Keratinocyte (primary cell): ENCODE measurements at regions not wholly inside any gene's neighbourhood (a gene's known extent, or its start where the extent isn't known, plus 50 kb on each side); places are given as distances from the start of the nearest gene placed in this dataset.
A peak's percentile ranks its signal among the peaks of the same experiment; 100 is the strongest.
"Not testable (repeated sequence)": the region's sequence is repeated elsewhere in the genome, so short reads cannot be mapped to it uniquely, and the experiment has no call there.

ENCODE experiments used
- DNase-seq: peaks from one replicate; pipeline ENCODE4 v3.0.0-alpha.2; 2011; ENCODE audit warnings: low read depth, missing footprints, low spot score
- FAIRE-seq: peaks from 2 replicates; lab custom pipeline; 2011; peaks lifted over from hg19 to GRCh38; lab: Jason Lieb, UNC
- H2AFZ ChIP-seq: 2 replicates; pipeline ENCODE4 v1.6.0; 2012; ENCODE audit warnings: low read length, control low read depth, inconsistent platforms; ENCODE audit not compliant: control insufficient read depth
- H3K27ac ChIP-seq: 2 replicates; pipeline ENCODE4 v1.5.1; 2011; ENCODE audit warnings: low read length; ENCODE audit not compliant: control insufficient read depth, insufficient read depth
- H3K27me3 ChIP-seq: 3 replicates; pipeline ENCODE4 v1.6.0; 2011; ENCODE audit warnings: low read length; ENCODE audit not compliant: control insufficient read depth, insufficient read depth; ENCODE audit errors: extremely low read depth
- H3K36me3 ChIP-seq, 2 experiments: 2 replicates in 1 of 2; 3 replicates in 1 of 2; pipeline ENCODE4 v1.5.1; 2011; ENCODE audit warnings: low read length in 2 of 2, mild to moderate bottlenecking in 1 of 2; ENCODE audit not compliant: control insufficient read depth in 2 of 2, insufficient read depth in 2 of 2; ENCODE audit errors: extremely low read depth in 1 of 2
- H3K4me1 ChIP-seq: 3 replicates; pipeline ENCODE4 v1.5.1; 2011; ENCODE audit warnings: low read length; ENCODE audit not compliant: control insufficient read depth, insufficient read depth; ENCODE audit errors: extremely low read depth
- H3K4me2 ChIP-seq: 3 replicates; pipeline ENCODE4 v1.6.0; 2011; ENCODE audit warnings: low read depth, low read length; ENCODE audit not compliant: control insufficient read depth, insufficient read depth; ENCODE audit errors: extremely low read depth
- H3K4me3 ChIP-seq, 3 experiments: fragments of 200-600 bp in 1 of 3; sonication (generic) in 1 of 3; 2 replicates in 2 of 3; 3 replicates in 1 of 3; pipeline ENCODE4 v1.5.1; 2011 to 2016; ENCODE audit warnings: low read length in 3 of 3, mild to moderate bottlenecking in 3 of 3, control low read depth in 2 of 3, inconsistent platforms in 1 of 3, low read depth in 1 of 3, mixed read lengths in 1 of 3, mixed run types in 1 of 3, moderate library complexity in 1 of 3; ENCODE audit not compliant: control insufficient read depth in 2 of 3, insufficient read depth in 2 of 3; ENCODE audit errors: extremely low read depth in 1 of 3
- H3K79me2 ChIP-seq: 2 replicates; pipeline ENCODE4 v1.6.0; 2012; ENCODE audit warnings: low read length; ENCODE audit not compliant: control insufficient read depth, insufficient read depth
- H3K9ac ChIP-seq: 3 replicates; pipeline ENCODE4 v1.6.0; 2011; ENCODE audit warnings: low read length; ENCODE audit not compliant: control insufficient read depth, insufficient read depth; ENCODE audit errors: extremely low read depth
- H3K9me1 ChIP-seq: 3 replicates; pipeline ENCODE4 v1.6.0; 2011; ENCODE audit warnings: low read length; ENCODE audit not compliant: control insufficient read depth, insufficient read depth; ENCODE audit errors: extremely low read depth
- H3K9me3 ChIP-seq: 2 replicates; pipeline ENCODE4 v1.5.1; 2012; ENCODE audit warnings: low read depth, low read length; ENCODE audit not compliant: control insufficient read depth
- H4K20me1 ChIP-seq: 3 replicates; pipeline ENCODE4 v1.6.0; 2011; ENCODE audit warnings: low read length; ENCODE audit not compliant: control insufficient read depth, insufficient read depth; ENCODE audit errors: extremely low read depth
- CTCF ChIP-seq, 3 experiments: IDR thresholded peaks in 1 of 3; conservative IDR thresholded peaks in 1 of 3; optimal IDR thresholded peaks in 1 of 3; 2 replicates in 2 of 3; 3 replicates in 1 of 3; pipeline versions ENCODE3 to v1.5.1; 2011; ENCODE audit warnings: low read length in 3 of 3, mild to moderate bottlenecking in 3 of 3, moderate library complexity in 2 of 3, control low read depth in 1 of 3, inconsistent platforms in 1 of 3; ENCODE audit not compliant: insufficient read depth in 2 of 3; ENCODE audit errors: extremely low read depth in 1 of 3
- EZH2 ChIP-seq: IDR thresholded peaks from one replicate; pipeline ENCODE4 v1.6.1; 2012; ENCODE audit warnings: inconsistent platforms, mild to moderate bottlenecking, low read length, moderate library complexity
- dilution Hi-C: fragments of 300-500 bp; cut with MboI; formaldehyde crosslinking; loops from one replicate; pipeline ENCODE4 v1.7.0; 2020; ENCODE audit warnings: low sequenced_read_pairs; ENCODE audit not compliant: extremely low pct_ligation_motif_present

GRCh38 chr2:61645911-61646310, 107.8 kb upstream of the XPO1 start:
- H3K36me3 ChIP-seq = no peaks in the 10 kb centered on the region
- TF ChIP-seq EZH2 = no peak
- H3K4me3 ChIP-seq = no peak overlapping the region
- peaks cover 2% of the 10 kb centered on the region for H3K9me3 ChIP-seq
- no peaks in the 10 kb centered on the region for H3K9me1 ChIP-seq
- H3K4me1 ChIP-seq = peaks cover 4% of the 10 kb centered on the region
- no peak overlapping the region for H3K9ac ChIP-seq
- no peaks in the 10 kb centered on the region for H4K20me1 ChIP-seq
- DNase-seq (no peak), FAIRE-seq (no peak)
- dilution Hi-C loops = no loop called here
- H3K79me2 ChIP-seq = no peaks in the 10 kb centered on the region
- H2AFZ ChIP-seq = no peak overlapping the region
- H3K27me3 ChIP-seq = no peaks in the 10 kb centered on the region
- no peak overlapping the region for H3K4me2 ChIP-seq
- no peak overlapping the region for H3K27ac ChIP-seq

- dilution Hi-C loops, H3K9me1 ChIP-seq, H2AFZ ChIP-seq, H3K27ac ChIP-seq, FAIRE-seq, H3K9ac ChIP-seq, H3K27me3 ChIP-seq, H3K79me2 ChIP-seq, H3K9me3 ChIP-seq, H3K36me3 ChIP-seq, DNase-seq, H3K4me2 ChIP-seq, H4K20me1 ChIP-seq, H3K4me3 ChIP-seq: not testable (repeated sequence)
- H3K4me1 ChIP-seq = peaks cover 10% of the 10 kb centered on the region
These were observed 105.0 kb upstream of the XPO1 start for GRCh38 chr2:61643153-61643552.

- Histone ChIP-seq H4K20me1 (no peaks in the 10 kb centered on the region), H3K27ac (no peak overlapping the region), H3K9me3 (no peaks in the 10 kb centered on the region), H2AFZ (peak overlapping the region; percentile 29), H3K79me2 (no peaks in the 10 kb centered on the region), H3K9ac (no peak overlapping the region), H3K9me1 (no peaks in the 10 kb centered on the region), H3K27me3 (no peaks in the 10 kb centered on the region), H3K4me2 (no peak overlapping the region), H3K4me1 (peaks cover 10% of the 10 kb centered on the region), H3K36me3 (no peaks in the 10 kb centered on the region), H3K4me3 (no peak overlapping the region)
- DNase-seq = no peak
- dilution Hi-C loops = no loop called here
- TF ChIP-seq EZH2 = no peak
- no peak for TF ChIP-seq CTCF (optimal IDR thresholded peaks at IDR 0.05 in 1 of 3, IDR thresholded peaks at IDR 0.05 in 1 of 3, conservative IDR thresholded peaks at IDR 0.05 in 1 of 3; ENCODE audit: extremely low read depth in 1 of 3, insufficient read depth in 2 of 3, low read length in 3 of 3)
- no peak for FAIRE-seq
These were observed 102.2 kb upstream of the XPO1 start for GRCh38 chr2:61640406-61640805.
